ENCODE measurements at regions not wholly inside any gene's neighbourhood (a gene's known extent, or its start where the extent isn't known, plus 50 kb on each side); places are given as distances from the start of the nearest gene placed in this dataset.

GRCh38 chr5:98498028-98498427 lies 275.4 kb upstream of the RGMB start:
- no peaks in the 10 kb centered on the region for H3K4me1 ChIP-seq (ENCODE audit: control insufficient read depth, insufficient read depth, low read length)
- no peak for TF ChIP-seq ZNF623 (tag by site-specific recombination; IDR thresholded peaks at IDR 0.05)
- TF ChIP-seq, protein P1, sequence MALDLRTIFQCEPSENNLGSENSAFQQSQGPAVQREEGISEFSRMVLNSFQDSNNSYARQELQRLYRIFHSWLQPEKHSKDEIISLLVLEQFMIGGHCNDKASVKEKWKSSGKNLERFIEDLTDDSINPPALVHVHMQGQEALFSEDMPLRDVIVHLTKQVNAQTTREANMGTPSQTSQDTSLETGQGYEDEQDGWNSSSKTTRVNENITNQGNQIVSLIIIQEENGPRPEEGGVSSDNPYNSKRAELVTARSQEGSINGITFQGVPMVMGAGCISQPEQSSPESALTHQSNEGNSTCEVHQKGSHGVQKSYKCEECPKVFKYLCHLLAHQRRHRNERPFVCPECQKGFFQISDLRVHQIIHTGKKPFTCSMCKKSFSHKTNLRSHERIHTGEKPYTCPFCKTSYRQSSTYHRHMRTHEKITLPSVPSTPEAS (tag by site-specific recombination; IDR thresholded peaks at IDR 0.05): no peak
- no peak for TF ChIP-seq ZNF223 (tag by site-specific recombination; IDR thresholded peaks at IDR 0.05)
- TF ChIP-seq ZNF23 (tag by site-specific recombination; IDR thresholded peaks at IDR 0.05; ENCODE audit: borderline replicate concordance): no peak
- no peak for TF ChIP-seq ZBTB17 (tag by site-specific recombination; IDR thresholded peaks at IDR 0.05)
- no peak for TF ChIP-seq ZNF664 (tag by site-specific recombination; IDR thresholded peaks at IDR 0.05)
- TF ChIP-seq ZNF600 (tag by site-specific recombination; IDR thresholded peaks at IDR 0.05): no peak
- no peak for TF ChIP-seq PRDM1 (tag by site-specific recombination; IDR thresholded peaks at IDR 0.05)
- no peak for TF ChIP-seq ZNF335 (tag by site-specific recombination; conservative IDR thresholded peaks at IDR 0.05)
- no peak for TF ChIP-seq ZNF530 (tag by site-specific recombination; IDR thresholded peaks at IDR 0.05; ENCODE audit: low read depth)
- no peak for TF ChIP-seq ZNF558 (tag by site-specific recombination; IDR thresholded peaks at IDR 0.05)
- TF ChIP-seq ZNF501 (tag by site-specific recombination; IDR thresholded peaks at IDR 0.05): no peak
- no peak for TF ChIP-seq ZNF777 (tag by site-specific recombination; IDR thresholded peaks at IDR 0.05; ENCODE audit: borderline replicate concordance)
- no peak for TF ChIP-seq KLF17 (tag by site-specific recombination; IDR thresholded peaks at IDR 0.05)
- TF ChIP-seq ZNF341 (tag by site-specific recombination; IDR thresholded peaks at IDR 0.05; ENCODE audit: low read depth): no peak
- no peak for TF ChIP-seq ZNF169 (tag by site-specific recombination; IDR thresholded peaks at IDR 0.05)
- no peak for TF ChIP-seq ZNF140 (tag by site-specific recombination; IDR thresholded peaks at IDR 0.05)
- TF ChIP-seq GLI4 (tag by site-specific recombination; IDR thresholded peaks at IDR 0.05): no peak
- H3K36me3 ChIP-seq (ENCODE audit: control insufficient read depth in 2 of 2, insufficient read depth in 1 of 2, low read length in 2 of 2): no peaks in the 10 kb centered on the region
- no peak overlapping the region for H3K27ac ChIP-seq (ENCODE audit: extremely low read depth, low read depth, low read length)
- no peaks in the 10 kb centered on the region for H3K9me3 ChIP-seq (ENCODE audit: control insufficient read depth, insufficient read depth, low read depth, low read length)
- CTCF ChIA-PET: interaction anchor here (0.6 kb wide), 1 partner anchor 46 kb away, joined by 3 read pairs; no protein-coding TSS in a partner anchor
- POLR2A ChIA-PET: no interaction called here
- H3K4me3 ChIP-seq (ENCODE audit: low read depth, low read length): no peak overlapping the region

DNA sequence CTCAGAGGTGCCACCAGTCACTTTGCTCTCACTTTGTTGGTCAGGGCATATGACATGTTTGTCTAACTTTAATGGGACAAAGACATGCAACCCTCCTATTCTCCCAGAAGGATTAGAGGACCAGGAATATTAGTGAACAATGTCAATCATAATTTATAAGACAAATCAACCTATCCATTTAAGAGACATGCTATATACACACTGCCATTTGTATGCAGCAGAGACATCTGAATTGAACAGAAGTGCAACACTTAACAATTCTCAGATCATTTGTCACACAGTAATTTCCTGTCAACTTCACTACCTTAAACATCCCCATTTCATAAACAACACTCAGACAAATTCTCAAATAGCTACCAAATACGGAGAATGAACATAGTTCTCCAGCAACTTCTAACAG lies 273.6 kb upstream of the RGMB start:
- no peaks in the 10 kb centered on the region for H3K36me3 ChIP-seq (ENCODE audit: control insufficient read depth in 2 of 2, insufficient read depth in 1 of 2, low read length in 2 of 2)
- POLR2A ChIA-PET: no interaction called here
- H3K4me1 ChIP-seq (ENCODE audit: control insufficient read depth, insufficient read depth, low read length): no peaks in the 10 kb centered on the region
- CTCF ChIA-PET: no interaction called here
- TF ChIP-seq ZNF624 (tag by site-specific recombination; IDR thresholded peaks at IDR 0.05) (no peak), ZNF140 (tag by site-specific recombination; IDR thresholded peaks at IDR 0.05) (no peak), ZNF510 (tag by site-specific recombination; IDR thresholded peaks at IDR 0.05; ENCODE audit: insufficient replicate concordance) (no peak), ZNF16 (tag by site-specific recombination; IDR thresholded peaks at IDR 0.05; ENCODE audit: low read depth) (no peak), ZNF248 (tag by site-specific recombination; IDR thresholded peaks at IDR 0.05) (no peak), ZNF701 (tag by site-specific recombination; IDR thresholded peaks at IDR 0.05) (no peak), ZFHX2 (tag by site-specific recombination; conservative IDR thresholded peaks at IDR 0.05) (no peak), EGR2 (tag by site-specific recombination; IDR thresholded peaks at IDR 0.05; ENCODE audit: low read depth) (no peak), CTCF (tag by site-specific recombination; IDR thresholded peaks at IDR 0.05) (no peak), ZNF677 (tag by site-specific recombination; IDR thresholded peaks at IDR 0.05) (no peak), ZNF423 (tag by site-specific recombination; IDR thresholded peaks at IDR 0.05) (no peak), SALL2 (tag by site-specific recombination; IDR thresholded peaks at IDR 0.05; ENCODE audit: borderline replicate concordance) (no peak), ZNF670 (tag by site-specific recombination; IDR thresholded peaks at IDR 0.05; ENCODE audit: low read depth) (no peak), ZNF707 (tag by site-specific recombination; IDR thresholded peaks at IDR 0.05) (no peak), ZBTB1 (tag by site-specific recombination; IDR thresholded peaks at IDR 0.05) (no peak)
- H3K4me3 ChIP-seq (ENCODE audit: low read depth, low read length): no peak overlapping the region
- no peak overlapping the region for H3K27ac ChIP-seq (ENCODE audit: extremely low read depth, low read depth, low read length)
- H3K9me3 ChIP-seq (ENCODE audit: control insufficient read depth, insufficient read depth, low read depth, low read length): no peaks in the 10 kb centered on the region
